Parathyroid adenoma (tissue), 2 donors: ENCODE measurements at regions not wholly inside any gene's neighbourhood (a gene's known extent, or its start where the extent isn't known, plus 50 kb on each side); places are given as distances from the start of the nearest gene placed in this dataset.

ENCODE experiments used
- H2AFZ ChIP-seq: fragments of 300-600 bp; sonication (generic); one replicate; pipeline ENCODE4 v1.7.0; 2017; ENCODE audit warnings: antibody characterized with exemption, mild to moderate bottlenecking
- H3K27ac ChIP-seq: fragments of 300-600 bp; sonication (generic); one replicate; pipeline ENCODE4 v1.7.0; 2017
- H3K27me3 ChIP-seq: fragments of 300-600 bp; sonication (generic); one replicate; pipeline ENCODE4 v1.7.0; 2017; ENCODE audit warnings: low read length; ENCODE audit not compliant: control insufficient read depth, insufficient read depth
- H3K36me3 ChIP-seq: fragments of 300-600 bp; sonication (generic); one replicate; pipeline ENCODE4 v1.7.0; 2017; ENCODE audit warnings: low read length; ENCODE audit not compliant: control insufficient read depth, insufficient read depth
- H3K4me1 ChIP-seq: fragments of 300-600 bp; sonication (generic); one replicate; pipeline ENCODE4 v1.7.0; 2017; ENCODE audit warnings: control low read depth
- H3K4me2 ChIP-seq: fragments of 300-600 bp; sonication (generic); one replicate; pipeline ENCODE4 v1.7.0; 2017; ENCODE audit warnings: low read length
- H3K4me3 ChIP-seq: fragments of 300-600 bp; sonication (generic); one replicate; pipeline ENCODE4 v1.7.0; 2017; ENCODE audit warnings: low read depth, low read length
- H3K79me2 ChIP-seq: fragments of 300-600 bp; sonication (generic); one replicate; pipeline ENCODE4 v1.7.0; 2017; ENCODE audit warnings: control low read depth
- H3K9ac ChIP-seq: fragments of 300-600 bp; sonication (generic); one replicate; pipeline ENCODE4 v1.7.0; 2017; ENCODE audit warnings: mild to moderate bottlenecking
- H3K9me3 ChIP-seq: fragments of 300-600 bp; sonication (generic); one replicate; pipeline ENCODE4 v1.7.0; 2017; ENCODE audit warnings: low read length; ENCODE audit not compliant: control insufficient read depth
- TF ChIP-seq, protein P1 (sequence below): fragments of 300-600 bp; sonication (generic); IDR thresholded peaks from one replicate; pipeline ENCODE4 v1.7.0; 2017; ENCODE audit warnings: antibody characterized with exemption, mild to moderate bottlenecking
- donor health status: primary hyperparathyroidism.

DNA sequence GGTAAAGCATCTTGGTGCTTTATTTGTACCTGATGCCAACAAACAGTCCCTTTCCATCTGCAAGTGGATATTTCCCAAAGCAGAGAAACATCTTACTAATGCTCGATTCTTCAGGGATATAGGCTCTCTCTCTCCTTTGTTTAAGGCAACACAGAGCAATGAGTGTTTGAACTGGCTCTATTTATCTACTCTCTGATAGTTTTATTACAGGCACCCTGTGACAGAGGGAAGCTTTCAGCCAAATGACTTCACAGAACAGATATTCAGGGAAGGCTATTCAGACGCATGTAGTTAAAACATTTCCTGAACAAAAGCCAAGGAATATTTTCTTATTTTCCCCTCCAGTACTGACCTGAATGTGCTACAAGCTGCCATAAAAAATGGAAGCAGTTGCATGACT is 141.8 kb downstream of the YIPF5 start:
- no peaks in the 10 kb centered on the region for H3K9me3 ChIP-seq
- H3K4me2 ChIP-seq, result no peak overlapping the region
- no peak overlapping the region for H3K9ac ChIP-seq
- H3K36me3 ChIP-seq, result no peaks in the 10 kb centered on the region
- H3K27ac ChIP-seq, result no peak overlapping the region
- H3K4me1 ChIP-seq, result no peaks in the 10 kb centered on the region
- no peaks in the 10 kb centered on the region for H3K27me3 ChIP-seq
- H3K4me3 ChIP-seq, result no peak overlapping the region
- H3K79me2 ChIP-seq, result no peaks in the 10 kb centered on the region
- TF ChIP-seq, protein P1, sequence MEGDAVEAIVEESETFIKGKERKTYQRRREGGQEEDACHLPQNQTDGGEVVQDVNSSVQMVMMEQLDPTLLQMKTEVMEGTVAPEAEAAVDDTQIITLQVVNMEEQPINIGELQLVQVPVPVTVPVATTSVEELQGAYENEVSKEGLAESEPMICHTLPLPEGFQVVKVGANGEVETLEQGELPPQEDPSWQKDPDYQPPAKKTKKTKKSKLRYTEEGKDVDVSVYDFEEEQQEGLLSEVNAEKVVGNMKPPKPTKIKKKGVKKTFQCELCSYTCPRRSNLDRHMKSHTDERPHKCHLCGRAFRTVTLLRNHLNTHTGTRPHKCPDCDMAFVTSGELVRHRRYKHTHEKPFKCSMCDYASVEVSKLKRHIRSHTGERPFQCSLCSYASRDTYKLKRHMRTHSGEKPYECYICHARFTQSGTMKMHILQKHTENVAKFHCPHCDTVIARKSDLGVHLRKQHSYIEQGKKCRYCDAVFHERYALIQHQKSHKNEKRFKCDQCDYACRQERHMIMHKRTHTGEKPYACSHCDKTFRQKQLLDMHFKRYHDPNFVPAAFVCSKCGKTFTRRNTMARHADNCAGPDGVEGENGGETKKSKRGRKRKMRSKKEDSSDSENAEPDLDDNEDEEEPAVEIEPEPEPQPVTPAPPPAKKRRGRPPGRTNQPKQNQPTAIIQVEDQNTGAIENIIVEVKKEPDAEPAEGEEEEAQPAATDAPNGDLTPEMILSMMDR, result no peak
- H2AFZ ChIP-seq, result no peak overlapping the region

DNA sequence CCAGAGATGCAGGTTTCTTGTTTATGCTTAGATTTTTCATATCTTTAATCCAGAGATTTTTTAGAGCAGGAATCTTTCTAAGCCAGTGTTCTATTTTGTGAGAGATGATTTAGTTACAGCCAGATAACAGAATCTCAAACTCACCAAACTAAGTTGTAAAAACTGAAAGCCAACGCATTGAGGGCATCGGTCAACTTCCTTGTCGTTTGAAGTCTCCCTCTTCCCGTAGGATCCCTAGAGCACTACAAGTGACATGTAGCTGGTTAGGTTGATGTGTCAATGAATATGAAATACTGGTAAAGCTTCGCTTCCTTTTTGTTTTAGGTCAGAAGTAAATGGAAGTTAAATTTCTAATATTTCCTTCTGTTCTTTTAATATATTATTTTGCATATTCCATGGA is 139.6 kb downstream of the YIPF5 start:
- H3K27ac ChIP-seq, result no peak overlapping the region

DNA sequence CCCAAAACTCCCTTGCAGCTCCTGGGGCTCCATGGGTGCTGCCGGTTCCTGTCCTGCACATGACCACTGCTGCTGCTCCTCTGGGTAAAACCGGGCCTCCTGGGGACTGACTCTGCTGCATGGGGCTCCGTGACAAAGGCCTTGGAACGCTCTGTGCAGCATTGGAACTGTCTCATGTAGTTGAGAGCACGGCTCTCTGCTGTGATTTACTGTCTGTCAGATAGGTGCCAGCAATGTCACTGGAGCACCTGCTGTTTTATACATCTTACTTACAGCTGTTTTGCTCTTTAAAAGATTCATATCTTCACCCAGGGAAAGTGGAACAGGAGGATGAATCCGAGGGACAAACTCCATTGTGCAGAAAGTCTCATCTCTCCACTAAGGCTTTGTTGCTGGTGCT is 138.1 kb downstream of the YIPF5 start:
- Histone ChIP-seq H2AFZ (no peak overlapping the region), H3K27ac (no peak overlapping the region), H3K36me3 (no peaks in the 10 kb centered on the region), H3K9me3 (no peaks in the 10 kb centered on the region), H3K4me2 (no peak overlapping the region), H3K27me3 (no peaks in the 10 kb centered on the region), H3K4me3 (no peak overlapping the region), H3K79me2 (no peaks in the 10 kb centered on the region), H3K9ac (no peak overlapping the region), H3K4me1 (no peaks in the 10 kb centered on the region)
- TF ChIP-seq, protein P1, result no peak

More for the DNA sequence above, 139.6 kb downstream of the YIPF5 start:
- no peak overlapping the region for H3K4me2 ChIP-seq
- no peaks in the 10 kb centered on the region for H3K9me3 ChIP-seq
- H3K9ac ChIP-seq, result no peak overlapping the region
- H3K36me3 ChIP-seq, result no peaks in the 10 kb centered on the region
- no peaks in the 10 kb centered on the region for H3K79me2 ChIP-seq
- H3K4me3 ChIP-seq, result no peak overlapping the region
- no peak overlapping the region for H2AFZ ChIP-seq
- TF ChIP-seq, protein P1, result no peak
- no peaks in the 10 kb centered on the region for H3K4me1 ChIP-seq
- no peaks in the 10 kb centered on the region for H3K27me3 ChIP-seq

DNA sequence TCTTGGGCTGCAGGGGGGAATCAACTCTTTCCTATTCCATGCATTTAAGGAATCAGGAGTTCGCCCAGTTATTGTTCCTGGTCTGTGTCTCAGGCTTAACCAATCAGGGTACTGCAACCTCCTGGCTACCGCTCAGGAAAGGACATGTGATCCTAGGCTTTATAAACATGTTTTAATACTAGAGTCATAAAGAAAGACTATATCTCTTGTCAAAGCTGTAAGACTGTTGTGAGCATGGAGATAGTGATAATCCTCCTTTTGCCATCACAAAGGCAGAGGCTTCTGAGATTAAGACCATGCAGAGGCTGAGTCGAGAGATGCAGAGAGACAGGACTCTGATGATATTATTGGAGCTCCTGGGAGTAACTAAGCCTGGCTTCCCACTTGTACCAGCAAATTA is 137.0 kb downstream of the YIPF5 start:
- Histone ChIP-seq H3K79me2 (no peaks in the 10 kb centered on the region), H3K9me3 (no peaks in the 10 kb centered on the region), H3K27ac (no peak overlapping the region), H3K4me2 (no peak overlapping the region), H3K9ac (no peak overlapping the region), H3K4me1 (no peaks in the 10 kb centered on the region), H3K27me3 (no peaks in the 10 kb centered on the region), H3K36me3 (no peaks in the 10 kb centered on the region), H3K4me3 (no peak overlapping the region), H2AFZ (no peak overlapping the region)
- TF ChIP-seq, protein P1, result no peak

DNA sequence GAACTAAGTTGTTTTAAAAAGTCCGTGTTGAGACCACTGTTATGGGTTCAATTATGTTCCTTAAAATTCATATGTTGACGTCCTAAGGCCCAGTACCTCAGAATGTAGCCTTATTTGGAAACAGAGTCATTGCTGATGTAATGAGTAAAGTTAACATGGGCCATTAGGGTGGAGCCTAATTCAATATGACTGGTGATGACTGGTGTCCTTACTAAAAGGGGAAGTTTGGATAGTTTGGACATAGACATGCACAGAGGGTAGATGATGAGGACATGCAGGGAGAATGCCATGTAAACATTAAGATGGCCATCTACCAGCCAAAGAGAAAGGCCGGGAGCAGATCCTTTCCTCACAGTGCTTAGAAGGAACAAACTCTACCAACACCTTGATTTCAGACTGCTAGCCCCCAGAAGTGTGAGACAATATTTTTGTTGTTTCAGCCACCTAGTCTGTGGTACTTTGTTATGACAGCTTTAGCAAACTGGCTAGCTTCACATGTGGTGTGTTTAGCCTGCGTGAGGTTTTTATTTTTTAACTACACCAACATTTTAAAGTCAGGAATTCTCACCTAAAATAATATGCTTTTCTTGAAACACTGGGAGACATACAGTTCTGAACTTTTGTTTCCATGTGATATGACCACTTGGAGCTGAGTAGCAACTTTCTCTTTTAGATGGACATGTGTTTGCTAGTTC is 135.3 kb downstream of the YIPF5 start:
- Histone ChIP-seq H3K36me3 (no peaks in the 10 kb centered on the region), H3K79me2 (no peaks in the 10 kb centered on the region), H2AFZ (no peak overlapping the region), H3K9ac (no peak overlapping the region), H3K9me3 (no peaks in the 10 kb centered on the region), H3K4me2 (no peak overlapping the region), H3K27me3 (no peaks in the 10 kb centered on the region), H3K27ac (no peak overlapping the region), H3K4me3 (no peak overlapping the region), H3K4me1 (no peaks in the 10 kb centered on the region)
- TF ChIP-seq, protein P1, result no peak
